GM23248 (cell line): ENCODE measurements at regions not wholly inside any gene's neighbourhood (a gene's known extent, or its start where the extent isn't known, plus 50 kb on each side); places are given as distances from the start of the nearest gene placed in this dataset.

Experiments
- EZH2 ChIP-seq: fragments of 200-600 bp; sonication (generic); IDR thresholded peaks from 2 replicates; pipeline ENCODE4 v1.6.1; 2018; ENCODE audit warnings: antibody characterized with exemption, mild to moderate bottlenecking; ENCODE audit not compliant: insufficient read depth, poor library complexity, severe bottlenecking
- EZH2phosphoT487 ChIP-seq: fragments of 200-600 bp; sonication (generic); IDR thresholded peaks from 2 replicates; pipeline ENCODE4 v1.6.1; 2018; ENCODE audit warnings: antibody characterized with exemption, moderate library complexity, mild to moderate bottlenecking, low read depth; ENCODE audit not compliant: insufficient read depth

GRCh38 chr10:131422731-131423130 lies 111.2 kb upstream of the TCERG1L start:
- no peak for TF ChIP-seq EZH2
- no peak for TF ChIP-seq EZH2phosphoT487
